Parathyroid adenoma (tissue), 2 donors: ENCODE measurements at regions not wholly inside any gene's neighbourhood (a gene's known extent, or its start where the extent isn't known, plus 50 kb on each side); places are given as distances from the start of the nearest gene placed in this dataset.

Experiments used
- H2AFZ ChIP-seq: fragments of 300-600 bp; sonication (generic); one replicate; pipeline ENCODE4 v1.7.0; 2017; ENCODE audit warnings: antibody characterized with exemption, mild to moderate bottlenecking
- H3K27ac ChIP-seq: fragments of 300-600 bp; sonication (generic); one replicate; pipeline ENCODE4 v1.7.0; 2017
- H3K27me3 ChIP-seq: fragments of 300-600 bp; sonication (generic); one replicate; pipeline ENCODE4 v1.7.0; 2017; ENCODE audit warnings: low read length; ENCODE audit not compliant: control insufficient read depth, insufficient read depth
- H3K36me3 ChIP-seq: fragments of 300-600 bp; sonication (generic); one replicate; pipeline ENCODE4 v1.7.0; 2017; ENCODE audit warnings: low read length; ENCODE audit not compliant: control insufficient read depth, insufficient read depth
- H3K4me1 ChIP-seq: fragments of 300-600 bp; sonication (generic); one replicate; pipeline ENCODE4 v1.7.0; 2017; ENCODE audit warnings: control low read depth
- H3K4me2 ChIP-seq: fragments of 300-600 bp; sonication (generic); one replicate; pipeline ENCODE4 v1.7.0; 2017; ENCODE audit warnings: low read length
- H3K4me3 ChIP-seq: fragments of 300-600 bp; sonication (generic); one replicate; pipeline ENCODE4 v1.7.0; 2017; ENCODE audit warnings: low read depth, low read length
- H3K79me2 ChIP-seq: fragments of 300-600 bp; sonication (generic); one replicate; pipeline ENCODE4 v1.7.0; 2017; ENCODE audit warnings: control low read depth
- H3K9ac ChIP-seq: fragments of 300-600 bp; sonication (generic); one replicate; pipeline ENCODE4 v1.7.0; 2017; ENCODE audit warnings: mild to moderate bottlenecking
- H3K9me3 ChIP-seq: fragments of 300-600 bp; sonication (generic); one replicate; pipeline ENCODE4 v1.7.0; 2017; ENCODE audit warnings: low read length; ENCODE audit not compliant: control insufficient read depth
- TF ChIP-seq, protein P1 (sequence below): fragments of 300-600 bp; sonication (generic); IDR thresholded peaks from one replicate; pipeline ENCODE4 v1.7.0; 2017; ENCODE audit warnings: antibody characterized with exemption, mild to moderate bottlenecking
- donor health status: primary hyperparathyroidism.

- Histone ChIP-seq H3K4me2 (no peak overlapping the region), H3K9me3 (no peaks in the 10 kb centered on the region), H2AFZ (no peak overlapping the region), H3K27me3 (no peaks in the 10 kb centered on the region), H3K79me2 (no peaks in the 10 kb centered on the region), H3K36me3 (no peaks in the 10 kb centered on the region), H3K4me3 (no peak overlapping the region), H3K27ac (no peak overlapping the region), H3K9ac (no peak overlapping the region), H3K4me1 (no peaks in the 10 kb centered on the region)
- TF ChIP-seq, protein P1, sequence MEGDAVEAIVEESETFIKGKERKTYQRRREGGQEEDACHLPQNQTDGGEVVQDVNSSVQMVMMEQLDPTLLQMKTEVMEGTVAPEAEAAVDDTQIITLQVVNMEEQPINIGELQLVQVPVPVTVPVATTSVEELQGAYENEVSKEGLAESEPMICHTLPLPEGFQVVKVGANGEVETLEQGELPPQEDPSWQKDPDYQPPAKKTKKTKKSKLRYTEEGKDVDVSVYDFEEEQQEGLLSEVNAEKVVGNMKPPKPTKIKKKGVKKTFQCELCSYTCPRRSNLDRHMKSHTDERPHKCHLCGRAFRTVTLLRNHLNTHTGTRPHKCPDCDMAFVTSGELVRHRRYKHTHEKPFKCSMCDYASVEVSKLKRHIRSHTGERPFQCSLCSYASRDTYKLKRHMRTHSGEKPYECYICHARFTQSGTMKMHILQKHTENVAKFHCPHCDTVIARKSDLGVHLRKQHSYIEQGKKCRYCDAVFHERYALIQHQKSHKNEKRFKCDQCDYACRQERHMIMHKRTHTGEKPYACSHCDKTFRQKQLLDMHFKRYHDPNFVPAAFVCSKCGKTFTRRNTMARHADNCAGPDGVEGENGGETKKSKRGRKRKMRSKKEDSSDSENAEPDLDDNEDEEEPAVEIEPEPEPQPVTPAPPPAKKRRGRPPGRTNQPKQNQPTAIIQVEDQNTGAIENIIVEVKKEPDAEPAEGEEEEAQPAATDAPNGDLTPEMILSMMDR = no peak
Observed at GRCh38 chr3:111473550-111473949, 68.4 kb upstream of the CD96 start.

- Histone ChIP-seq H2AFZ (no peak overlapping the region), H3K27me3 (no peaks in the 10 kb centered on the region), H3K79me2 (no peaks in the 10 kb centered on the region), H3K27ac (no peak overlapping the region), H3K4me3 (no peak overlapping the region), H3K4me2 (no peak overlapping the region), H3K9me3 (no peaks in the 10 kb centered on the region), H3K4me1 (no peaks in the 10 kb centered on the region), H3K36me3 (no peaks in the 10 kb centered on the region), H3K9ac (no peak overlapping the region)
- TF ChIP-seq, protein P1 = no peak
Observed at GRCh38 chr3:111476701-111477100, 65.3 kb upstream of the CD96 start.

- H3K4me3 ChIP-seq = no peak overlapping the region
- H3K4me1 ChIP-seq = no peaks in the 10 kb centered on the region
- no peak overlapping the region for H2AFZ ChIP-seq
- TF ChIP-seq, protein P1 = no peak
- H3K9ac ChIP-seq = no peak overlapping the region
- H3K4me2 ChIP-seq = no peak overlapping the region
- no peaks in the 10 kb centered on the region for H3K9me3 ChIP-seq
- H3K27ac ChIP-seq = no peak overlapping the region
- H3K27me3 ChIP-seq = no peaks in the 10 kb centered on the region
- H3K79me2 ChIP-seq = no peaks in the 10 kb centered on the region
- no peaks in the 10 kb centered on the region for H3K36me3 ChIP-seq
Observed at GRCh38 chr3:111480091-111480490, 61.9 kb upstream of the CD96 start.

DNA sequence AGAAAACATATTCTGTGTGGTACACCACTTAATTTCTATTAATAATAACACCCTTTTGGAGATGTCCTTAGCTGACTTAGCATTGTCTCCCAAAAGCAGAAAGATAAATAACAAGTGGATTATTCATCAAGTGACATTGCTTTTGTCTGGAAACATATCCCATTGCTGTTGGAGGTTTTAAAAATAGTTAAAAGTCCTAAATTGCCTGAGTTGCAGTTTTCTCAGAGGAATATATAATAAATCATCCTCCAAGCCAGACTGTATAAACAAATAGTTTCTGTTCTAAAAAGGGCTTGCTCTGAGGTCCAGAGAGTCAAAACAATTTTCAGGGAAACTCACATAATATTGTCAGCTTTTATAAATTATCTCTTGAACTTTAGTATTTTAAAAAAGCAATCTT, 60.4 kb upstream of the CD96 start:
- no peaks in the 10 kb centered on the region for H3K9me3 ChIP-seq
- H3K9ac ChIP-seq = no peak overlapping the region
- no peak overlapping the region for H3K27ac ChIP-seq
- H3K36me3 ChIP-seq = no peaks in the 10 kb centered on the region
- H2AFZ ChIP-seq = no peak overlapping the region
- H3K4me3 ChIP-seq = no peak overlapping the region
- no peaks in the 10 kb centered on the region for H3K79me2 ChIP-seq
- H3K27me3 ChIP-seq = no peaks in the 10 kb centered on the region
- TF ChIP-seq, protein P1 = no peak
- no peaks in the 10 kb centered on the region for H3K4me1 ChIP-seq
- H3K4me2 ChIP-seq = no peak overlapping the region

DNA sequence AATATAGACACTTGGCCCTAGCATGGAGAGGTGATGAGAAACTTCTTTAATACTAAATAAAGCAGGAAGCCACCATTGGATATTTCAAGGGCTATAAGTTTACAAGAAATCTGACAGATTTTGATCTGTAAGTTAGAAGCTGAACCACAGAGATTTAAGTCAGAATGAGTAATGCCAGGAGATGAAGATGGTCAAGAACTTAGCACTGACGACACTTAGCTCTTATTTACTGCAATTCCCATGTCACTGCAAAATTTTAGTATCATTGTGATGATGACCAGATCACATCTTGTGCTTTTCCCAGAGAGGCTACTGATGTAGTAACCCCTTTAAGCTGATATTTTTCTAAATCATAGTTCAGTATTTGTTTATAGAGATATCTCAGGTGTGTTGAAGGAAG, 59.4 kb upstream of the CD96 start:
- Histone ChIP-seq H3K4me2 (no peak overlapping the region), H3K36me3 (no peaks in the 10 kb centered on the region), H3K27me3 (no peaks in the 10 kb centered on the region), H3K9ac (no peak overlapping the region), H3K4me1 (no peaks in the 10 kb centered on the region), H3K9me3 (no peaks in the 10 kb centered on the region), H2AFZ (no peak overlapping the region), H3K79me2 (no peaks in the 10 kb centered on the region), H3K4me3 (no peak overlapping the region), H3K27ac (no peak overlapping the region)
- TF ChIP-seq, protein P1 = no peak
